GM23338 (cell line): ENCODE measurements at regions not wholly inside any gene's neighbourhood (a gene's known extent, or its start where the extent isn't known, plus 50 kb on each side); places are given as distances from the start of the nearest gene placed in this dataset.

ENCODE experiments used
- ATAC-seq: fragments of 200-7000 bp; cut with Tn5 transposase; 3 replicates; pipeline ENCODE4 v1.9.1; 2020
- DNase-seq: peaks from one replicate; pipeline ENCODE4 v3.0.0-alpha.2; 2015; ENCODE audit warnings: low spot score
- H2AFZ ChIP-seq: fragments of 200-600 bp; sonication (generic); 2 replicates; pipeline ENCODE4 v1.8.0; 2016; ENCODE audit warnings: antibody characterized with exemption, mild to moderate bottlenecking, moderate library complexity
- H3F3A ChIP-seq: fragments of 200-600 bp; sonication (generic); replicated peaks from 2 replicates; pipeline ENCODE4 v1.8.0; 2017; ENCODE audit warnings: antibody characterized with exemption, mixed run types, low read depth
- H3K27ac ChIP-seq: fragments of 200-600 bp; sonication (generic); 2 replicates; pipeline ENCODE4 v1.6.1; 2016; ENCODE audit warnings: low read depth
- H3K27me3 ChIP-seq: fragments of 200-600 bp; sonication (generic); 2 replicates; pipeline ENCODE4 v1.8.0; 2016; ENCODE audit warnings: mild to moderate bottlenecking, mixed run types, moderate library complexity; ENCODE audit not compliant: insufficient read depth
- H3K36me3 ChIP-seq: fragments of 200-600 bp; sonication (generic); 2 replicates; pipeline ENCODE4 v1.8.0; 2016; ENCODE audit warnings: mild to moderate bottlenecking; ENCODE audit not compliant: insufficient read depth
- H3K4me1 ChIP-seq: fragments of 200-600 bp; sonication (generic); 2 replicates; pipeline ENCODE4 v1.8.0; 2016; ENCODE audit warnings: mild to moderate bottlenecking, moderate library complexity; ENCODE audit not compliant: insufficient read depth
- H3K4me2 ChIP-seq: fragments of 200-600 bp; sonication (generic); 2 replicates; pipeline ENCODE4 v1.7.1; 2017; ENCODE audit warnings: mixed run types
- H3K4me3 ChIP-seq: fragments of 200-600 bp; sonication (generic); 2 replicates; pipeline ENCODE4 v1.6.1; 2016; ENCODE audit warnings: mixed run types
- H3K79me2 ChIP-seq: fragments of 200-600 bp; sonication (generic); replicated peaks from 2 replicates; pipeline ENCODE4 v1.8.0; 2017; ENCODE audit warnings: mild to moderate bottlenecking; ENCODE audit not compliant: insufficient read depth
- H3K9me2 ChIP-seq: fragments of 200-600 bp; sonication (generic); 2 replicates; pipeline ENCODE4 v1.8.0; 2017; ENCODE audit not compliant: insufficient read depth
- H4K20me1 ChIP-seq: fragments of 200-600 bp; sonication (generic); replicated peaks from 2 replicates; pipeline ENCODE4 v1.8.0; 2017; ENCODE audit warnings: mild to moderate bottlenecking; ENCODE audit not compliant: insufficient read depth
- H3K27ac Mint-ChIP-seq: 2 replicates; pipeline ENCODE4 v1.8.0; 2020; ENCODE audit warnings: inconsistent platforms, mild to moderate bottlenecking, moderate library complexity, mixed read lengths
- H3K27me3 Mint-ChIP-seq: 3 replicates; pipeline ENCODE4 v1.8.0; 2022; ENCODE audit warnings: low read depth, mild to moderate bottlenecking, moderate library complexity, mixed read lengths, inconsistent platforms; ENCODE audit not compliant: insufficient read depth, poor library complexity
- H3K36me3 Mint-ChIP-seq: 3 replicates; pipeline ENCODE4 v1.8.0; 2021; ENCODE audit warnings: low read depth, mild to moderate bottlenecking, inconsistent platforms, moderate library complexity, mixed read lengths
- H3K4me1 Mint-ChIP-seq: 3 replicates; pipeline ENCODE4 v1.8.0; 2020; ENCODE audit warnings: mild to moderate bottlenecking, inconsistent platforms, mixed read lengths
- H3K4me3 Mint-ChIP-seq: 3 replicates; pipeline ENCODE4 v1.8.0; 2021; ENCODE audit warnings: moderate library complexity, mild to moderate bottlenecking, inconsistent platforms, mixed read lengths
- H3K9me3 Mint-ChIP-seq: 3 replicates; pipeline ENCODE4 v1.8.0; 2020; ENCODE audit warnings: moderate library complexity, mild to moderate bottlenecking, inconsistent platforms, mixed read lengths
- CREB1 ChIP-seq: fragments of 250-450 bp; sonication (Bioruptor Pico); IDR thresholded peaks from 2 replicates; pipeline ENCODE4 v1.5.0; 2020; ENCODE audit warnings: low read depth, mild to moderate bottlenecking, moderate library complexity
- CTCF ChIP-seq, 2 experiments: fragments of 200-600 bp in 1 of 2; sonication (generic) in 1 of 2; conservative IDR thresholded peaks; 2 replicates each; pipeline versions ENCODE4 v1.5.1 to v1.6.1; 2016 to 2017; ENCODE audit warnings: antibody characterized with exemption in 2 of 2, low read depth in 2 of 2, mild to moderate bottlenecking in 2 of 2, moderate library complexity in 1 of 2
- ETS1 ChIP-seq: IDR thresholded peaks from 2 replicates; pipeline ENCODE4 v1.6.1; 2016; ENCODE audit warnings: antibody characterized with exemption
- EZH2 ChIP-seq: fragments of 200-600 bp; sonication (generic); IDR thresholded peaks from one replicate; pipeline ENCODE4 v1.8.0; 2017; ENCODE audit warnings: antibody characterized with exemption, mild to moderate bottlenecking, low read depth; ENCODE audit not compliant: unreplicated experiment
- EZH2phosphoT487 ChIP-seq: fragments of 200-600 bp; sonication (generic); IDR thresholded peaks from one replicate; pipeline ENCODE4 v1.8.1; 2018; ENCODE audit warnings: antibody characterized with exemption; ENCODE audit not compliant: unreplicated experiment
- JUNB ChIP-seq: IDR thresholded peaks from one replicate; pipeline ENCODE4 v1.6.1; 2016; ENCODE audit warnings: antibody characterized with exemption; ENCODE audit not compliant: unreplicated experiment
- NANOG ChIP-seq: IDR thresholded peaks from 2 replicates; pipeline ENCODE4 v1.6.1; 2016; ENCODE audit warnings: antibody characterized with exemption, borderline replicate concordance
- POLR2AphosphoS5 ChIP-seq: IDR thresholded peaks from 2 replicates; pipeline ENCODE4 v1.6.1; 2016; ENCODE audit warnings: antibody characterized with exemption, low read depth
- REST ChIP-seq: IDR thresholded peaks from one replicate; pipeline ENCODE4 v1.6.1; 2018; ENCODE audit warnings: antibody characterized with exemption; ENCODE audit not compliant: unreplicated experiment
- STAT1 ChIP-seq: IDR thresholded peaks from one replicate; pipeline ENCODE4 v1.6.1; 2016; ENCODE audit warnings: antibody characterized with exemption; ENCODE audit not compliant: unreplicated experiment
- ZNF114 ChIP-seq: fragments of 250-450 bp; sonication (Bioruptor Pico); IDR thresholded peaks from 2 replicates; pipeline ENCODE4 v1.5.0; 2020; ENCODE audit warnings: mild to moderate bottlenecking, moderate library complexity
- ZNF331 ChIP-seq: fragments of 250-450 bp; sonication (Bioruptor Pico); IDR thresholded peaks from 2 replicates; pipeline ENCODE4 v1.5.0; 2020; ENCODE audit warnings: low read depth, mild to moderate bottlenecking, moderate library complexity
- ZNF462 ChIP-seq: fragments of 250-450 bp; sonication (Bioruptor Pico); IDR thresholded peaks from 2 replicates; pipeline ENCODE4 v1.5.0; 2020; ENCODE audit warnings: mild to moderate bottlenecking, moderate library complexity

- Mint-ChIP-seq H3K4me3 (no peak overlapping the region), H3K27ac (no peak overlapping the region), H3K9me3 (no peaks in the 10 kb centered on the region), H3K27me3 (peaks cover 4% of the 10 kb centered on the region), H3K4me1 (no peaks in the 10 kb centered on the region), H3K36me3 (no peaks in the 10 kb centered on the region)
- H3K4me2 ChIP-seq: no peak overlapping the region
- no peaks in the 10 kb centered on the region for H3K27me3 ChIP-seq
- no peaks in the 10 kb centered on the region for H3K4me1 ChIP-seq
- no peaks in the 10 kb centered on the region for H4K20me1 ChIP-seq
- DNase-seq (no peak), ATAC-seq (no peak)
- no peaks in the 10 kb centered on the region for H3K79me2 ChIP-seq
- no peaks in the 10 kb centered on the region for H3F3A ChIP-seq
- H3K9me2 ChIP-seq: no peaks in the 10 kb centered on the region
- no peak for TF ChIP-seq EZH2phosphoT487
- TF ChIP-seq ETS1: no peak
- no peak for TF ChIP-seq EZH2
- no peak for TF ChIP-seq ZNF331 (CRISPR knock-in tag)
- no peak for TF ChIP-seq ZNF462 (CRISPR knock-in tag)
- no peak for TF ChIP-seq CTCF (conservative IDR thresholded peaks at IDR 0.05; ENCODE audit: low read depth in 2 of 2)
- TF ChIP-seq NANOG: no peak
- TF ChIP-seq REST: no peak
- TF ChIP-seq POLR2AphosphoS5: no peak
- TF ChIP-seq ZNF114 (CRISPR knock-in tag): no peak
- no peak for TF ChIP-seq STAT1
- TF ChIP-seq JUNB: no peak
- TF ChIP-seq CREB1 (CRISPR knock-in tag): no peak
- H3K36me3 ChIP-seq: no peaks in the 10 kb centered on the region
- no peak overlapping the region for H2AFZ ChIP-seq
- no peak overlapping the region for H3K27ac ChIP-seq
- no peak overlapping the region for H3K4me3 ChIP-seq
Observed at GRCh38 chr9:124137944-124138335, 119.8 kb upstream of the NEK6 start.
